GM19328 (cell line): ENCODE measurements at regions not wholly inside any gene's neighbourhood (a gene's known extent, or its start where the extent isn't known, plus 50 kb on each side); places are given as distances from the start of the nearest gene placed in this dataset.
"Not testable (repeated sequence)": the region's sequence is repeated elsewhere in the genome, so short reads cannot be mapped to it uniquely, and the experiment has no call there.

Source experiments
- ATAC-seq: cut with Tn5 transposase; IDR thresholded peaks from one replicate; pipeline ENCODE4 v1.9.1; 2021; ENCODE audit warnings: mild to moderate bottlenecking, moderate library complexity; ENCODE audit not compliant: unreplicated experiment

DNA sequence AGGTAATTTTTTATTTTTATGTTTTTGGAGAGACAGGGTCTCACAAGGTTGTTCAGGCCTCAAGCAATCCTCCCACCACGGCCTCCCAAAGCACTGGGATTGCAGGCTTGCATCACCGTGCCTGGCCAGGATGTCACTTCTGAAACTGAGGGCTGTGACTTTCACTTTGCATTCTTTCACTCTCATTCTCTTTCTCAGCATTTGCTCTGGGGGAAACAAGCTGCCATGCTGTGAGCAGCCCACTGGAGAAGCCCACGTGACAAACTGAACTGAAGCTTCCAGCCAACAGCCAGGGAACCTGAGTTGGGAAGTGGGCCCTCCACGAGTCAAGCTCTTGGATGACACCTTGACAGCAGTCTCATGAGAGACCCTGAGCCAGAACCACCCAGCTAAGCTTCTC, 109.4 kb downstream of the C5orf15 start:
- ATAC-seq: no peak

DNA sequence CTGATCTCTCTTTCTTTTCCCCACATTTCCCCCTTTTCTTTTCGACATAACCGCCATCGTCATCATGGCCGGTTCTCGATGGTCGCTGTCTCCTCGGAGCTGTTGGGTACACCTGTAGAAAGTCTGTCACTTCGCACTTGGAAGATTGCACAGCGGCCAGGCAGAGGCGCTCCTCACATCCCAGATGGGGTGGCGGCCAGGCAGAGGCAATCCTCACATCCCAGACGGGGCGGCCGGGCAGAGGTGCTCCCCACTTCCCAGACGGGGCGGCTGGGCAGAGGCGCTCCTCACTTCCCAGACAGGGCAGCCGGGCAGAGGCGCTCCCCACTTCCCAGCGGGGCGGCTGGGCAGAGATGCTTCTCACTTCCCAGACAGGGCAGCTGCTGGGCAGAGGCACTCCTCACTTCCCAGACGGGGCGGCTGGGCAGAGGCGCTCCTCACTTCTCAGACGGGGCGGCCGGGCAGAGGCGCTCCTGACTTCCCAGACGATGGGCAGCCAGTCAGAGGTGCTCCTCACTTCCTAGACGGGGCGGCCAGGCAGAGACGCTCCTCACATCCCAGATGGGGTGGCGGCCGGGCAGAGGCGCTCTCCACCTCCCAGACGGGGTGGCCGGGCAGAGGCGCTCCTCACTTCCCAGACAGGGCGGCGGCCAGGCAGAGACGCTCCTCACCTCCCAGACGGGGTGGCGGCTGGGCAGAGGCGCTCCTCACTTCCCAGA, 110.7 kb downstream of the C5orf15 start:
- ATAC-seq: not testable (repeated sequence)

DNA sequence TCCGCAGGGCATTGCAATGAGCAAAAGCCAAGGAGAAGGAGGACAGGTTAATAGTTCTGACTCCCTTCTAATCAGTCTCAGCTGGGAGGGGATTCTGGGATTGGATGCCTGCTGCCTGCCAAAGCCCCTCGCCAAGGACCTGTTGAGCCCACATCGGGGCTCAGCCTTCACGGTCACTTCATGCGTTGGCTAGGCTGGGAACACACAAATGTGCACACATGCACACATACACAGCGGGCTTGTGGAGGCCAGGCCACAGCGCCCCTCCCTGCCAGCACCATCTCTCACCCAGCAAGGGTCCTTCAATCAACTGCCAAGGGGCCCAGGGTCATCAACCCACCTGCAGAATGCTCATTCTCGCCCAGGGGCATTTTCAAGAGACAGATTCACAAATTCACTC, 113.9 kb downstream of the C5orf15 start:
- ATAC-seq: no peak

DNA sequence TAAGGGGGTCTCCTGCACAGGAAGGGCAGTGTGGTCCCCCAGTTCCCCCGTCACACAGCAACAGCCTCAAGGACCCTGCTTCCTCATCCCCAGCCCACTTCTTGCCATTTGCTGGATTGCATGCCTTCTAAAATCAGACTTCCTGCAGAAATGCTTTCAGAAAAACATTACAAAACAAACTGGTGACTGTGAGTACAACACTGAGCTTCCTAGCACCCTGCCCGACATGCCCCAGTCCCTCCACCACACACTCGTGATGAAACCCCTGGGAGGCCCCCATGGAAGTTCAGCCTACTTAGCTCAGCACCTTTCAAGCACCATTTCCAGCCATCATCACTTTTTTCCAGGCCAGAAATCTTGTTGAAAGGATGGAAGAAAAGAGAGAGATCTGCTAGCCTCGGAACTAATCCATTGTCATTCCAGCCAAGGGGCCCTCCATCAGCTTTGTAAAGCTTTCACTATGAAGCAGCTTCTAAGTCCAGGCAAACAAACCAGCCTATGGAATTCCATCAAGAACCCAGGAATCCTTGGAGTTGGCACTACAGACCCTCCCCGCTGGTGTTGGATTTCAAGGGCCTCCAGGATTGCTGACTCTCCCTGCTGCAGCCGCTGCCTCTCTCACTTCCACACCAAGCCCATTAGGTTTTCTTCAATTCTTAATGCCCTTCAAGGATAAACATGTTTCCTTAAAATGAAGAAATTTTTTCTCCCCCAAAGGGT, 114.6 kb downstream of the C5orf15 start:
- ATAC-seq: no peak

DNA sequence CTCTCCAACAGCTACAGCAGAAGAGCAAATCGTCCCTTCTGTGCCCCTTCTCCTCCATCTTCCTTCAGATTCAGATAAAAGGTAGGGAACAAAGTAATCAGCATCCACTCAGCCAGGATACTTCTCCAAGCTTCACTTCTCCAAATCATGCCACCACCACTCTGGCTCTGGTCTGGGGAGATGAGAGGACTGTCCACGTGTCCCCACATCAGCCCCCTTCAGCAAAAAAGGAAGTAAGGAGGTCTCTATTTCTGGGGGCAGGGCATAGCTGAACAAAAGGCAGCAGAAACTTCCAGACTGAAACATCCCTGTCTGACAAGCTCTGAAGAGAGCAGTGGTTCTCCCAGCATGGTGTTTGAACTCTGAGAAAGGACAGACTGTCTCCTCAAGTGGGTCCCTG, 116.9 kb downstream of the C5orf15 start:
- ATAC-seq: no peak

DNA sequence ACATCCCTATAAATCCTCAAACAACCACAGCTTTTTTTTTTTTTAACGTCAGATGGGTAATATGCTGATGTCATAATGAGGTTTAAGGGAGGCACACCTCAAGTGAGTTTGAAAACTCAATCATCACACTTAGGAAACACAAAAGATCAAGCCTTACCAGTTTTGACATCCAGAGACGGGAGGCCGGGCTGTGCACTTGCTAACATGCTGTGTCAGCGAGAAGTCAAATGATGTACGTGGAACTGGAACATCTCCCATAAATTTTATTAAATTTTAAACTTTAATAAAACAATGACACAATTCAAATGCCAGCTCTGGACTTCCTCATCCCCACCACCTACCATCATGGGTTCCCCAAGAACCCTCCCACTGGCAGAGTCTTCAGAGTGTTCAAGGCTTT, 117.6 kb downstream of the C5orf15 start:
- no peak for ATAC-seq

DNA sequence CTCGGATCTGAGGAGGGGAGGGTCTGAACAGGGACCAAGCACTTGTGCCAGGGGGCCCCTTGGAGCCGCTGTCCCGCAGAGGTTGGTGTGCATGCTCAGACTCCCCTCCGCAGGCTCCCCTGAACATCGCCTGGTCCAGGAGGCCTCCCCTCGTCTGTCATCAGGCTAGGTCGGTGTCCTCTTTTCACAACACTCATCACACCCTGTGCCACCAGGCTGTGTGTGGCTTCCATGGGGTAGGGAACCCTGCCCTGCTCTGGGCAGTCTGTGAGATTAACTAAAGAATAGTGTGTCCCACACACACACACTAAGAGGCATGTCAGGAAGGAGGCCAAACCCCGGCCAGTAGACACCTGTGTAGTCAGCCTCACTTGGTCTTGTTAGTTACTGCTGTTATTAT, 119.3 kb downstream of the C5orf15 start:
- ATAC-seq: no peak

DNA sequence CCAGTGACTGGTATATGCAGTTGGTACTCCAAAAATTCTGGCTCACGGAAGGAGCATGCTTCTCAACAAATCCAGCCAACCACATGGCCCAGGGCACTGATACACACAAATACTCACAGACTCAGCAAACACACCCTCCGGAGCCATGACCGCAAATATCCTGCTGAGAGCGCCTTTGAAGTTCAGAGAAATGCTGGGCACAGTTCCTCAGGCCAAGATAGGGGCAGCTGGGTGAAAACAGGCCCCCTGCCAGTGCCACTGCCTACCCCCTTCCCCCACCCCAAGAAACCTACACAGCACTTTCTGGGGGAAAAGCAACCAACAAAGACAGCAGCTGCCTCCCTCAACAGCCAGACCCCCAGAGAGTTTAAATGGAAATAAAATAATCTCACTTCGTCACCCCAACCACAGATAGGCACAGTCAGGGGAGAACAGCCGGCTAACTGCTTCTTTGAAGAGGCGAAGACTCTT, 120.0 kb downstream of the C5orf15 start:
- ATAC-seq: no peak

DNA sequence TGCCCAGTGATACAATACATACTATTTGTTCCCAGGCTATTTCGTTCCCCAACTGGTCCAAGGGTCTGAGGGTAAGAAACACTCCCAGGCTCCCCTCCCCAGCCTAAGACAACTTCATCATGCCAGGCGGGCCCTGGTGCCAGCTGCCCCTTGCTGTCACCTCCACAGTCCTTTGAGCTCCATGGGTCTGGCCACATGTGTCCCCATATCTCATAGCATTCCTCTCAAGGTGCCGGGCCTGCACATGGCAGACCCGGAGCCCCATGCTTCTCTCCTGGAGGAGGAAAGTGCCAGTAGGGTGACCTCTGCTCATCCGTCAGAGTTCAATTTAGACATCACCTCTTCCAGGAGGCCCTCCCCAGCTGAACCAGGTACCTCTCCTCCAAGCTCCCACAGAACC, 120.5 kb downstream of the C5orf15 start:
- ATAC-seq: no peak

DNA sequence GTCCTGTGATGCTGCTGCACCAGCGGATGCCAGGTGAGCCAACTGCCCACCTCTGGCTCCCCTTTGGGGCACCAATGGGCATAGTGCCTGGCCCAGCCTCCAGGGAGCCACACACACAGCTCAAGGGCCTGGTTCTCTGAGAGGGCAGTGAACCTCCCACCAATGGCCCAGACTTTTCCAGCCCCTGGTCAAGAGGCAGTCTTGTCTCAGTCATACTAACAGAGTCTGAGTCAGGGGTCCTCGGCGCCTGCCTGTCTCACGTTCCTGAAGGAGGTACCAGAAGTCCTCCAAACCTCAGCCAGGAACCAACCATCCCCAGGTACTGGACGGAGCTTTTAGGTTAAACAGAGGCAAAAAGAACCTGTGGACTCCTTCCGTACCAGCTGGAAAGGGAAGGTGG, 121.1 kb downstream of the C5orf15 start:
- ATAC-seq: no peak

DNA sequence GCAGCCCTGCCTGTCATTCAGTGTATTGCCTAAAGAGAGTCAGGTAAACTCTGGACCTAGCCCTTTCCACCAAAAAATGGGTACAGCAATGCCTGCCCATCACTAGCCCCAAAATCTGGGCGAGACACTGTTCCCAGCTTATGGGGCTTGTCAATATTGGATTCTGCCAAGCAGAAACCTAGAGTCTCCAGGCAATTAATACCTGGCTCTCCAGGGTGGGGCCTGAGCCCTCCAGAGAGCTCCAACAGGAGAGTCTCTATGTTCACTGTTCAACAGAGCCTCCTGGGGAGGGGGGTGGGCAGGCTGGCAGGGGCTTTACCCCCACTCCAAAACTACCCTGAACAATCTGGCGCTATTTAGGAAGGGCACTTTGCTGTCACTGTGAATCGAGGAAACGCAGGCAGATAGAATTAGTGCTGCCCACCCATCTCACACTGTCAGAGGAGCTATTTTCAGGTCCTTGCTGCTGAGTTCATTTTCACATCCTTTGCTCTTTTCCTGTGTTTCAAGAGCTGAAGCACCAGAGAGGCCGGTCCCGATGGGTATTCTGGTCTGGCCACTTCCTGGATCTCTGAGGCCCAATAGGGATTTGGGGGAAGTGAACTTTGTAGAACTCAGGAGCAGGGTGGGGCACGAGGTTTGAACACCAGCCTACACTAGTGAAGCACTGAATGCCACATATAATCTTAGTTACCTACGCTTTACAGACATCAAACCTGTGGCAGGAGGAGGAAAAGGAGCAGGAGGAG, 121.8 kb downstream of the C5orf15 start:
- no peak for ATAC-seq

DNA sequence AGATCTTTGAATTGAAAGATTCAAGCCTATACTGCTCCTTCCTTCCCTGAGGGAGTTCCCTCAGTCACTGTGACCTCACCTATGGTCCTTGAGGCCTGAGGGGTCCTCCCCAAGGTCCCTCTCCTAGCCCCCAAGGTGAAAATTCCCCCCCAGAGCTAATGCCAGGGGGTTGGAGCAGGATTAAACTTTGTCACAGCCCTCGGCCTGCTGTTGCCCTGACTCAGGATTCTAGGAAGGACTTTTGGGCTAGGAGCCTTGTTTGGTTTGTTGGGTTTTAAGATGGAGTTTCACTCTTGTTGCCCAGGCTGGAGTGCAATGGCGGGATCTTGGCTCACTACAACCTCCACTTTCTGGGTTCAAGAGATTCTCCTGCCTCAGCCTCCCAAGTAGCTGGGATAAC, 123.2 kb downstream of the C5orf15 start:
- no peak for ATAC-seq

DNA sequence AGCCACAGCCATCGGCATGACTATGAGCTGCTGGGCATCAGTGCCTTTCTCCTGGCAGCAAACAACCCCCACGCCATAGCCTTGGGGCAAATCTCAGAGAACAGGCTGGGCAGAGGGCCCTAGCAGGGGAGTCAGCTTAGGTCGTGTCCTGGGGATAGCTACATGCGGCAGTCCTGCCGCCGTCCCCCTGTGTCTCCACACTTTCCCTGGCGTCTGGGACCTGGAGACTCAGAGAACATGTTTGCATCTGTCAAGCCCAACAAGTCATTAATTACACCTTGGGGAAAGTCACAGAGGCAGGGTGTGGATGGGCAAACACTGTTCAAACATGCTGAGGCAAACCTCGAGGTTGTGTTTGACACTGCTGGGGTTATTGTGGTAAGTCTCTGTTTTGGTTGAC, 123.6 kb downstream of the C5orf15 start:
- ATAC-seq: no peak

DNA sequence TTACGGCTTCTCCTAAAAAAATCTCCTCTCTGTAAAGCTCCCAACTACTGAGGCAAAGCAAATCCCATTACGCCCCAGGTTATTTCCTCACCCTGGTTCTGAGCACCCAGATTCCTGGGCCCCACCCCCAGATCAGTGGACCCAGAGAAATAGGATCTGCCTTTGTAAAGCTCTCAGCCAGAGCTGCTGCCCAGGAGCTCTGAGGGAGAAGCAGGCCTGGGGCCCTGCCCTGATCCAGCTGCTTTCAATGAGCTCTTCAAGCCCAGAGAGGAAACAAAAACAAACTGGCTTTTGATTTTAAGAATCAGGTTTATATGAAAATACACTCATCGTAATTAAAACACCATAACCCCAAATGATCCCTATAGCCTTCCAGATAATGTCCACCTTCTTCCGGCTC, 124.5 kb downstream of the C5orf15 start:
- no peak for ATAC-seq

DNA sequence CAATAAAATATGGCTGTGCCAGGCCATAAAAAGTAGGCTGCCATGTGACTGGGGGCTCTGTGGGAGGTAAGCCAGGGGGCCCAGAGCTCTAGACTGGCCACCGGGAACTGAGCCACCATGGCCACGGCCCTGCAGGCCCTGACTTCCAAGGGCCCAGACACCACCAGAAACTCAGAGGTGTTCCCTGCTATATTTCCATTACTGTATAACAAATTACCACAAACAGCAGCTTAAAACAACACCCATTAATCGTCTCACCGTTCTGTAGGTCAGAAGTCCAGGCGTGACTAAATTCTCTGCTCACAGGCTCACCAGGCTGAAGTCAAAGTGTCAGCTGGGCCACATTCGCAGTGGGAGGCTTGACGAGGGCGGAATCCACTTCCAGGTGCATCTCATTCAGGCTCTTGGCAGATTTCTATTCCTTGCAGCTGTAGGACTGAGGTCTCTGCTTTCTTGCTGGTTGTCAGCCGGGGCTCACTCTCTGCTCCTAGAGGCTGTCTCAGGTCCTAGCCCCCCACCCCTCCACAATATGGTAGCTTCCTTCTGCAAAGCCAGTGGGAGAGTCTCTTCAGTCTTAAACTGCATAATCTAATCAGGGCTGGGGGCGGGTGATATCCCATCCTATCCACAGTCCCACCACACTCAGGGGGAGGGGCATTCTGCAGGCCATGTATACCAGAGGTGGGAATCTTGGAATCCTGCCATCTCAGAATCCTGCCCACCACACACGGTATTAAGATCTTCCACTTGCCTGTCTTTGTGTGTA, 125.4 kb downstream of the C5orf15 start:
- no peak for ATAC-seq

DNA sequence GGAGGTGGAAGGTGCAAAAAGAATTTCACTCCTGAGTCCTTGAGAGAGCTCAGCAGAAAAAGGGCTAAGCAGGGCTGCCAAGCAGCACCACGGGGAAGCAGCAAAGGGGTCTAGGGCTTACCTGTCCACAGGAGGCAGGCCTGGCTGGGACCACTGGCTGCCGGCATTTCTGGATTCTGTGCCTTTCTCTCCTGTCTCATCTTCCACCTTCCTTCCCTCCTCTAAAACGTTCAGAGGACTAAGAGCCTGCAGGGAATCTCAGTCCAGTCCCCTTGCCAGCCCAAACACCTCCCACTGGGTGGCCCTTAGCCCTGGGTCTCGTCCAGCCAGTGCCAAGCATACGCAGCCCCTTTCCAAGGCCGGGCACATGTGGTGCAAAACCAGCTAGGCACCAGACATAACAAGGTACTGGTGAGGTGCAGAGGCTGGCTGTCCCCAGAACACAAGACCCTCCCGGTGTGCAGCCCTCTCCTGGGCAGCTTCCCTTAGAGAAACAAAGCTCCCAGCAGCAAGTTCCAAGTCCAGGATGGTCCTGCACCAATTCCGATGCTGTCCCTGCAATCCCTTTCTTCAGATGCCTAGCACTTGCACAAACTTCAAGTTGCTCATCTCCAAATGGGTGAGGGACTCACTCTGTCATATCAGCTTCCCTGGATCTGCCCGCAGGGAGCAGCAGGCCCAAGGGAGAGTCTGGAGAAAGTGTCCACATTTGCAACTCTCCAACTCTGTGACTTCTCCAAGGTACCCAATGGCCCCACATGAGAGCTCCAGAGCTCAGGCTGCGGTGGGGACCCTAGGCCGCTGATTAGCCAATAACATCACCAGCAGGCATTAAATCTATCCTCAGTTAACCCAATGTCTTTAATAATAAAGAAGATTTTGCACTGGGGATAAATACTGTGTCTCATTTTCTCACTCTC, 126.3 kb downstream of the C5orf15 start:
- ATAC-seq: no peak

DNA sequence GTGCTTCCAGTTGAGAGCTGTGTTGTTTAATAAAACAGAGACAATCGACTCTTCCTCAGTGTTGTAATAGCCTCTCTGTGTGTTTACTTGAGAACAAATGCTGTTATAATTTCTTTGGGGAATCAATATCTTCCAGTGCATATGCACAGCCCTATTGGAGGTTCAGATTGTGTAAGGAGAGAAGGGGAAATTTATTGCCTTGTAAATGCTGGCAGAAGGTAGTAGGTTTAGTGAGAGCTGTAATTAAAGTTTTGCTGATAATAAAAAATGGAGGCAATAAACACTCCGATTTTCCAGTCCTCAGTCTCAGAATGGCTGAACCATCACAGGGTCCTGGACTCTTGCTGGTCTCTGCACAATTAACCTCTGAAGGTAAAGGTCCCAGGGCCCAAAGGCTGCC, 128.3 kb downstream of the C5orf15 start:
- no peak for ATAC-seq

DNA sequence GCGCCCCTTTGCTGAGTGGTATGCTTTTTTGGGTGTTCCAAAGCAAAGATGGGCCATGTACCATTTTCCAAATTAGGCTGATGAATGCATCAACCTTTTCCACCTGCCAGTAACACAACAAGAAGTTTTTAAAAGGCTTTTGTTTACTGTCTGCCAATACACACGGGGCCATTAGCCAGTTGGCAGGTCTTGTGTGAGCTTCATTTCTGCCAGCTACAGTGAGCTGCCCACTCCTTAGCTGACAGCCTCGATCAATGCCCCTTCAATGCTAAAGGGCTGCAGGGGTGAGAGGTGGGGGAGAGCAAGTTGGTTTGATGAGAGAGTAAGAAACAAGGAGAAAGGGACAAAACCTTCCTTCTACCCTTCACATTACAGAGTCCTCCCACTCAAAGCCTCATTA, 128.7 kb downstream of the C5orf15 start:
- no peak for ATAC-seq

DNA sequence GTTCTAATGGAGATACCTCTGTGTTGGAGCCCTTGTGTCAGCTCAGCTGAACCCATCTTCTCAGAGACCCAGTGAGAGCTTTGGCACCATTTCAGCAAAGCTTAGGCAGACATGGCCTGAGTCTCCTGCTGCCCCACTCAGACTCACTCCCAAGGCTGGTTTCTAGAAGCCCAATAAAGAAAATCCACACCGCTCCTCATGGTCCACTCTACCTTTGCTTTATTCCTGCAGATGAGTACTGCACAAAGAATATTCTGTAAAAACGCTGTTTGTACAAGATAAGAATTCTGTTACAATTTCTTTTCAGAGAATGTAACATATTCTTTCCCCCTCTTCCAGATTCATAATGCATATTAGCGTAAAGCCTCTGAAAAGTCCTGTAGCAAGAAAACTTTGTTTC, 129.3 kb downstream of the C5orf15 start:
- no peak for ATAC-seq

DNA sequence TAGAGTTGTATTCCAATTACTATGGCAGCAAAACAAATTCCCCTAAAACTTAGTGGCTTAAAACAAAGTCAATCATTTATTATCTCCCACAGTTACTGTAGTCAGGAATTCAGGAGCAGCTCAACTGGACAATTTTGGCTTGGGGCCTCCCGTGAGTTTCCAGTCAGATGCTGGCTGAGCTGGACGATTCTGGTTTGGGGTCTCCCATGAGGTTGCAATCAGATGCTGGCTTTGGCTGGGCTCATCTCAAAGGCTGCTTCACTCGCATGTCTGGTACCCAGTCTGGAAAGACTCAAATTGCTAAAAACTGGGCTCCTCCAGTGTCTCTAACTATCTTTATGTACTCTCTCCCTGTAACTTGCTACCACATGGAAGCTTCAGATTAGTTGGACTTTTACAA, 130.1 kb downstream of the C5orf15 start:
- no peak for ATAC-seq
